Testis (tissue), 2 donors: ENCODE measurements at regions not wholly inside any gene's neighbourhood (a gene's known extent, or its start where the extent isn't known, plus 50 kb on each side); places are given as distances from the start of the nearest gene placed in this dataset.
"Not testable (repeated sequence)": the region's sequence is repeated elsewhere in the genome, so short reads cannot be mapped to it uniquely, and the experiment has no call there.

ENCODE experiments used
- DNase-seq: peaks from one replicate; pipeline ENCODE4 v3.0.0-alpha.2; 2019
- H3K27ac ChIP-seq, 2 donors: fragments of 200-600 bp; sonication (generic); one replicate each; pipeline ENCODE4 v1.5.1; 2019
- H3K27me3 ChIP-seq: fragments of 200-600 bp; sonication (generic); one replicate; pipeline ENCODE4 v1.5.1; 2019
- H3K36me3 ChIP-seq: fragments of 200-600 bp; sonication (generic); one replicate; pipeline ENCODE4 v1.5.1; 2017; ENCODE audit warnings: low read depth; ENCODE audit errors: missing control alignments
- H3K4me1 ChIP-seq: fragments of 200-600 bp; sonication (generic); one replicate; pipeline ENCODE4 v1.5.1; 2019
- H3K4me3 ChIP-seq, 2 donors: fragments of 200-600 bp; sonication (generic); one replicate each; pipeline ENCODE4 v1.5.1; 2017 to 2019
- H3K9me3 ChIP-seq: fragments of 200-600 bp; sonication (generic); one replicate; pipeline ENCODE4 v1.5.1; 2017
- CTCF ChIP-seq, 3 experiments: fragments of 450-650 bp in 2 of 3; fragments of 200-600 bp in 1 of 3; sonication (generic) in 1 of 3; IDR thresholded peaks; one replicate each; pipeline ENCODE4 v1.5.1; 2016 to 2019; ENCODE audit warnings: antibody characterized with exemption in 3 of 3, mild to moderate bottlenecking in 2 of 3, moderate library complexity in 1 of 3
- POLR2A ChIP-seq: fragments of 450-650 bp; IDR thresholded peaks from one replicate; pipeline ENCODE4 v1.6.1; 2017; ENCODE audit warnings: antibody characterized with exemption, mild to moderate bottlenecking, moderate library complexity
- WGBS, 2 donors: methylation state at CpG; one replicate each; pipeline ENCODE4 v1.1.5; 2018; 5-methylcytosine and 5-hydroxymethylcytosine counted together
- intact Hi-C: fragments of 100-400 bp; cut with DNase I; formaldehyde crosslinking; loops from one replicate; pipeline ENCODE4 v1.15.1; 2023; ENCODE audit warnings: low total_unique reads

DNA sequence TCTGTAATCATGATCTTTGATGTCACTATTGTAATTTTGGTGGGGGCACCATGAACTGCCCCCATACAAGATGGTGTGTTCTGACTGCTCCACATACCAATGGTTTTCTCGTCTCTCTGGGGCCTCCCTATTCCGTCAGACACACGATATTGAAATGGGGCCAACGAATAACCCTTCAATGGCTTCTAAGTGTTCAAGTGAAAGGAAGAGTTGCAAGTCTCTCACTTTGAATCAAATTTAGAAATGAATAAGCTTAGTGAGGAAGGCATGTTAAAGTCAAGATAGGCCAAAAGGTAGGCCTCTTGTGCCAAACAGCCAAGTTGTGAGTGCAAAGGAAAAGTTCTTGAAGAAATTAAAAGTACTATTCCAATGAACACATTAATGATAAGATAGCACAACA is 205.4 kb downstream of the SPRY1 start:
- peaks cover 26% of the 10 kb centered on the region for H3K4me1 ChIP-seq
- DNase-seq: no peak
- no peaks in the 10 kb centered on the region for H3K36me3 ChIP-seq
- H3K27ac ChIP-seq: no peak overlapping the region
- H3K4me3 ChIP-seq: no peak overlapping the region
- no peak for TF ChIP-seq CTCF (IDR thresholded peaks at IDR 0.05)
- no peak for TF ChIP-seq POLR2A
- 91 to 93% methylated on average over 4 of the region's 4 CpGs for WGBS, 2 donors
- no peaks in the 10 kb centered on the region for H3K9me3 ChIP-seq
- intact Hi-C loops: no loop called here
- H3K27me3 ChIP-seq: no peaks in the 10 kb centered on the region

GRCh38 chr4:123603165-123603564 is 206.6 kb downstream of the SPRY1 start:
- no peak overlapping the region for H3K27ac ChIP-seq
- no peaks in the 10 kb centered on the region for H3K27me3 ChIP-seq
- H3K4me1 ChIP-seq: peaks cover 26% of the 10 kb centered on the region
- H3K9me3 ChIP-seq: no peaks in the 10 kb centered on the region
- H3K4me3 ChIP-seq: no peak overlapping the region
- no peak for TF ChIP-seq CTCF (IDR thresholded peaks at IDR 0.05)
- no peak for TF ChIP-seq POLR2A
- intact Hi-C loops: no loop called here
- no peak for DNase-seq
- WGBS, 2 donors: 80 to 82% methylated on average over 7 of the region's 7 CpGs
- H3K36me3 ChIP-seq: no peaks in the 10 kb centered on the region

DNA sequence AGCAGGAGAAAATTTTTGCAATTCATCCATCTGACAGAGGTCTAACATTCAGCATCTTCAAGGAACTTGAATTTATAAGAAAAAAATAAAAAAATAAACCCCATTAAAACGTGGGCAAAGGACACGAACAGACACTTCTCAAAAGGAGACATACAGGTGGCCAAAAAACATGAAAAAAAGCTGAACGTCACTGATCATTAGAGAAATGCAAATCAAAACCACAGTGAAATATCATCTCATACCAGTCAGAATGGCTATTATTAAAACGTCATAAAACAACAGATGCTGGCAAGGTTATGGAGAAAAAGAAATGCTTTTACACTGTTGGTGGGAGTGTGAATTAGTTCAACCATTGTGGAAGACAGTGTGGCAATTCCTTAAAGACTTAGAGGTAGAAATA is 209.2 kb downstream of the SPRY1 start:
- 84 to 86% methylated on average over 4 of the region's 4 CpGs for WGBS, 2 donors
- H3K4me3 ChIP-seq, DNase-seq, H3K9me3 ChIP-seq, H3K27ac ChIP-seq, intact Hi-C loops, H3K27me3 ChIP-seq, H3K4me1 ChIP-seq, H3K36me3 ChIP-seq: not testable (repeated sequence)

DNA sequence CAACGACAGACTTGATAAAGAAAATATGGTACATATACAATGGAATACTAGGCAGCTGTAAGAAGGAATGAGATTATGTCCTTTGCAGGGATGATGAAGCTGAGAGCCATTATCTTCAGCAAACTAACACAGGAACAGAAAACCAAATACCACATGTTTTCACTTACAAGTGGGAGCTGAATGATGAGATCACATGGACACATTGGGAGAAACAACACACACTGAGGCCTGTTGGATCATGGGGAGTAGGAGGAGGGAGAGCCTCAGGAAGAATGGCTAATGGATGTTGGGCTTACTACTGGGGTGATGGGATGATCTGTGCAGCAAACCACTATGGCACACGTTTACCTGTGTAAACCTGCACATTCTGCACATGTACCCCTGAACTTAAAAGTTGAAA is 209.7 kb downstream of the SPRY1 start:
- Histone ChIP-seq H3K4me3 (no peak overlapping the region), H3K9me3 (no peaks in the 10 kb centered on the region), H3K27me3 (no peaks in the 10 kb centered on the region), H3K4me1 (peaks cover 3% of the 10 kb centered on the region), H3K36me3 (no peaks in the 10 kb centered on the region), H3K27ac (no peak overlapping the region)
- no peak for TF ChIP-seq CTCF (IDR thresholded peaks at IDR 0.05)
- TF ChIP-seq POLR2A: no peak
- no peak for DNase-seq
- WGBS, 2 donors: 88 to 97% methylated on average over 2 of the region's 2 CpGs
- intact Hi-C loops: no loop called here

- no peak for DNase-seq
- Histone ChIP-seq H3K36me3 (no peaks in the 10 kb centered on the region), H3K4me3 (no peak overlapping the region), H3K4me1 (no peaks in the 10 kb centered on the region), H3K9me3 (no peaks in the 10 kb centered on the region), H3K27ac (no peak overlapping the region), H3K27me3 (no peaks in the 10 kb centered on the region)
- 87 to 90% methylated on average over 3 of the region's 3 CpGs for WGBS, 2 donors
- intact Hi-C loops: no loop called here
- TF ChIP-seq POLR2A (no peak), CTCF (IDR thresholded peaks at IDR 0.05) (no peak)
These were observed 210.4 kb downstream of the SPRY1 start for GRCh38 chr4:123606946-123607542.
